HG02840 (cell line): ENCODE measurements at regions not wholly inside any gene's neighbourhood (a gene's known extent, or its start where the extent isn't known, plus 50 kb on each side); places are given as distances from the start of the nearest gene placed in this dataset.
A peak's percentile ranks its signal among the peaks of the same experiment; 100 is the strongest.

Source experiments
- ATAC-seq: cut with Tn5 transposase; IDR thresholded peaks from one replicate; pipeline ENCODE4 v1.9.1; 2021; ENCODE audit warnings: mild to moderate bottlenecking, moderate library complexity, moderate number of reproducible peaks; ENCODE audit not compliant: unreplicated experiment, low FRiP score

DNA sequence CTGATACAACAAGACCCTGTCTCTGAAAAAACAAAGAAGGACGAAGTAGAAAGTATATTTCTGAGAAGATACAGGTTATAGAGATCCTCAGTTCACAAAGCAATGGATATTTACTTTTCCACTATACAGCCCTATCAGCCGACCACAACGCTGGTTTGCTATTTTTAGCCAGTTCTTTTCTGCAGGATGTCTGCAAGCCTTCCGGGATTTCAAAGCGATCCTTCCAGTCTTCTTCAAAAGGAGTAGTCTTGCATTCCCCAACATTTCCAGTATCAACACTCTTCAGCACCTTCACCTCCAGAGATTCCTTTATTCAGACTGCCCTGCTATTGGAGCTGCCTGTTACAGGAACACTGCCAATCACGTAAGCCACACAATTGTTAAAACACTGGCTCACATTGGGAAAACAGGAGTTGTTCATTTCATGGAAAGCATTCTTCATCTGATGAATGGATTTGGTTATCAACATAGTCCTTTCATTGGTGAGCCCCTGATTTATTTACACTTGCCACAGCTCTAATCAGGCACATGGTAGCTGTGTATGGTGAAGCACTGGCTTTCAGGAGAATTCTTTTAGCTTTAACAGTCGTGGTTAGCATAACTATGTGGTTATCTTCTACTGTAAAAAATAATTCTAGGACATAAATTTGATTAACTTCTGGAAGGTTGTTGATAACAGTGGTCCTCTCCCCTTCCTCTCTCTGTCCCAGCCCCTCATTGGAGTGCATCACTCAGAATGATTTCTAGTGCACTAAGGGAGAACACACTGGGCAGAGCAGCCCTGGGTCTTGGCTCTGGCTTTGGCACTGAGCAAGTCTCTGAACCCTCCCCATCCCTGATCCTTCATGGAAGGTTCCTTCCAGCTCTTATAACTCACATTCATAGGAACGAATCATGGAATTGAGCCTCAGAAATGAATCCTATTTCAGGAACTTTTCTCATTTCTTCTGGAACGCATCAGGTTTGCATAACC, 109.9 kb upstream of the SORBS2 start:
- ATAC-seq = no peak

DNA sequence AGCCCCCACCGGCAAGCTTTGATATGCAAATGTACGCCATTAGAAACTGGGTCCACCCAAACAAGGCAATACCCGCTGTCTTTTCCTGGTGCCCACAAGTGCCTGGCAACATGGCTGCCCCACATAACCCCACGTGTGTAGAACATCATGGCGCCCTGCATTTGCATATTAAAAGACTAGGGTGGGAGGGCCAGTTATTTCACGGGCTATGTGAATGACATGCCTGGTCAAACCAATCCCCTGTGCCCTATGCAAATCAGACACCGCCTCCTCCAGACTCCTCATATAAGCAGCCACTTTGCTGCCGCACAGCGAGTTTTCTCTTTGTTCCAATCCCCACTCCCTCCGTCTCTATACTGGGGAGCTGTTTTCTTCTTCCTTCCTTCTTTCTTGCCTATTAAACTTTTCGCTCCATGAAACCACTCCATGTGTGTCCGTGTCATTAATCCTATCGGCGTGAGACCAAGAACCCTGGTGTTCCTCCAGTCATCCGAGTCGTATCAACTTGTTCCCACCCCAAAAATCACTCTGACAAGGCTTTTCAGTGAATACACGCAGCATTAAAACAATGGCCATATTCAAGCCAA, 112.6 kb upstream of the SORBS2 start:
- no peak for ATAC-seq

DNA sequence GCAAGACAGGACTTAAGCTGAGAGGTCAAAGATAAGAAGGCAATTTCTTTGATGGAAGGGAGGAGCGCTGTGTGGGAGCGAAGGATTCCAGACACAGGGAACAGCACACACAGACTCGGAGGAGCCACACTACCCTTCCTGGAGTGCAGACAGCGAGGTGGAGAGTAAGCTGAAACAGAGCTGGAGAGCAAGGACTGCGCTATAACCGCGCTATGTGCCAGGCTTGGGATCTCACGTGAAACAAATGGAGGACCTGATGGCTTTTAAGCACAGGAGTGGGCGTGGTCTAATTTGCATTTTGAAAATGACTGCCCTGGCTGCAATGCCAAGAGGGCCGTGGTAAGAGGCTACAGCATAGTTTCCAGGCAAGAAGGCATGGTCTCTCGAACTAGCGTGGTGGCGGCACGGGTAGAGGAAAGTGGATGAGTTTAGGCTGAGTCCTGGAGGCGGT, 113.9 kb upstream of the SORBS2 start:
- no peak for ATAC-seq

DNA sequence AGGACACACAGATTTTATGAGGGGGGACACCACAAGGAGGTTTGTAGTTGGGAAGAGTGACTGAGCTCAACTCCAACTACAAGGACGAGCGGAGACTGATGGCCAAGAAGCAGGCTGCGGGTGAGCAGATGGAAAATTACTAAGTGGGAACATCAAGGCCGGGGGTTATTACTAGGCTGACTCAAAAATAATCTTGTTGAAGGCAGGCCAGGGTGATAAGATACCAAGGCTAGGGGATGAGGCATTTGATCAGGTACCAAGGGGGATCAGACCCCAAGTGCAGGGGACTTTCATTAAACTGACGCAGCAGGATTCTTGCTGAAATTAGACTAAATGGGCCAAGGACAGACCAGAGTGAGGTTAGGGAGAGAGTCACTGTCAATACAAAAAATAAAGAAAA, 119.4 kb upstream of the SORBS2 start:
- ATAC-seq = no peak

DNA sequence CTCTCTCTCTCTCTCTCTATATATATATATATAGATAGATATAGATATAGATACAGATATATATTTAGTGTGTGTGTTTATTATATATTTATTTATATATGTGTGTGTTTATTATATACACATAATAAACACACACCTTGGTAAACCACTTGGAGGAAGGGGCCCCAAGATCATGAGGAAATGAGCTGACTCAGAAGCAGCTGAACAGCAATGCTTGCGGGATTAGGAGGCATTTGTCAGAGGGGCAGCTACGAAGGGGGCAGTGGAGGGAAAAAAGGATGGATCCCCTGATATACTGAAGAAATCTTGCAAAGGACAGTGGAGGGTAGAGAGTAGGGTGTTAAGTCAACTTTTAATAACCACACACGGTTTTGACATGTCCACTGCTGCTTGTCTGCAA, 120.0 kb upstream of the SORBS2 start:
- no peak for ATAC-seq

DNA sequence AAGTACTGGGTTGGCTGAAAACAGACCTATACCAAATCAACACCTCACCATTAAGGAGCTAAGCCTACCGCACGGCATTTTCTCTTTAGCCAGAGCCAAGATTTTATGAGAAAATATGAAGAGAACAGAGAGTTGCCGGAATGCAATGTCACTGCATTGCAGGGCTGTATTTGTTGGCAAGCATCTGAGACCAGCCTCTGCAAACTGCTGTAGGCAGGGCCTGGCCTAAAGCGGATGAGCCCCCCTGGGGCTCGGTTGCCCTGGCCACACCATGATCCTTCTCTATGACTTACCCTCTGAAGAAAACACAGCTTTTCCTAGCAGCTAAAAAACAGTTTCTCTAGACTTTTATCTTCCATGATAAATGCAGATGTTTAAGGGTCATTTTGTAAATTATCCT, 120.5 kb upstream of the SORBS2 start:
- no peak for ATAC-seq

DNA sequence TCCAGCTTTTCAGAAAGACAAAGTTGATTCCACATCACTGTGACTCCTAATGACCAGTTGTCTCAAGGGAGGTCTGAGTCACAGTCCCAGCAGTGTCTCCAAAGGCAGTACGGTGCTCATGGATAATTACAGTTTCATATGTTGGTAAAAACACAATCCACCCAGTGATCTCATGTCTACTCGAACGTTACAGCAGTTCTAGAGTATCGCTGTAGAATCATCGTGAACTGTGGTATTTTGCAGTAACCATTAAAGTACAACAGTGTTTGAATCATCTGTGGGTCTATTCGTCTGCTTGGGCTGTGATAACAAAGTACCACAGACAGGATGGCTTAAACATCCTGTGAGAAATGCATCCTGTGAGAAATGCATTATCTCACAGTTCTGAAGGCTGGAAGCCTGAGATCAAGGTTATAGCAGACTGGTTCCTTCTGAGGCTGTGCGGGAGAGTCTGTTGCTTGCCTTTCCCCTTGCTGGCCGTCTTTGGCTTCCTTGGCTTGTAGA, 121.1 kb upstream of the SORBS2 start:
- no peak for ATAC-seq

DNA sequence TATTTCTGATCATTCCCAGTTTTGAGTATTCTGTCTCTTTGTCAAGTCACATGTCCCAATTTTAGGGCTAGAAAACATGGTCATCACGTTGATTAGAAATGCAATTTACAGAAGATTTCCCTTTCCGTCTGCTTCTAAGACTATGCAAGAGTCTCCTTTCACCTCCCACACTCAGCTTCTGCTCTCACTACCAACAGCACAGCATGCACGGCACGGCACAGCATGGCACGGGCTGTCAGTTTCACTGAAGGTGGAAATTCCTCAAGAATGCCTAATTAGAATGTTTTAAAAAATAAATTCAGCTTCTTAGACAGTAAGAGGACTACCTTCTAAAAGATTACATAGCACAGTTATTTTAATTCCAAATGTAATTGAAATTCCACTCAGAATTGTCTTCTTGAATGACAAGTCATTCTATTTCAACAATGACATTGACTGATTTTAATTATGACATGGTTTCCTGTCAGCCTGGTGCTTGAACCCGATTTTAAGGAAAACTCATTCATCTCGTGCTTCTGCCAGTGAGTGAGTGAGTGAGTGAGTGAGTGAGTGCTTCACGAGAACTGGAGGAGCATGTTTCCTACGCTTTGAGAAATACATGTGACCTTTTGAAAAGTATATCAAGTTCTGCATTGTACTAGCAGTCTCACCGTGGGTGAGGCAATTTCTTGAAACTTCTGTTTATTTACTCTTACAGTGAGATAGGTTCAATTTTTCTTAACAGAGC, 124.8 kb upstream of the SORBS2 start:
- ATAC-seq = no peak

DNA sequence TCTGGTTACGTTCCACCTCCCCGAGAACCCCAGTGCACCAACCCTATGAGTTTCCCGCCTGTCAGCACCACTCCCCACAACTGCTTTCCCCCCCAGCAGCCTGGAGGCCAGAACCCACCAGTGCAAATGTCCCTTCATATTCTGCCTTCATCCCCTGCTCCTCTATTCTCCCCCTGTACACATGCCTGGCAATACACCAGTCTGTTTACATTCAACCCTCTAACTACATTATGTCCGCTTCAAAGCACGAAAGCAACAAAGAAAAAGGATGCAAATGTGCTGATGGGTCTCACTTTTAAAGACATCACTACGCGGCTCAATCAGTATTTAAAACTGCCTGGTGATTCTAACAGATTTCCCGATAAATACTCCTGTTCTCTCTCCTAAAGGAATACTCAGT, 126.7 kb upstream of the SORBS2 start:
- no peak for ATAC-seq

DNA sequence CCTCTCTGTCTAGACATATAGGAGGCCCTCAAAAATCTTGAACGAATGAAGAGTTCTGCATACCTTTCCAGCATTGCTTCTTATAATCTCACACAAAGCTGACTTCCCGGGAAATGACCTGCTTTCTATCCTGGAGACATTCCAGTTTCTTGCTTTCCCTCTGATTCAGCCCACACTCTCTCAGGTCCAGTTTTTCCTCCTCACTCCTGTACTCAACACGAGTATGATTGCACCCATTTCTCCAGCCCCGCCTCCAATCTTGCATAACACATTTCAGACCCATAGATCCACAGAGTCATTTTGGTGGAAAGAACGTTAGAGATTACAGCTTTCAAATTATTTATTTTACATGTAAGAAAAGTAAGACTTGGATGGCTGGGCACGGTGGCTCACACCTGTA, 127.5 kb upstream of the TLR3 start:
- ATAC-seq = no peak

DNA sequence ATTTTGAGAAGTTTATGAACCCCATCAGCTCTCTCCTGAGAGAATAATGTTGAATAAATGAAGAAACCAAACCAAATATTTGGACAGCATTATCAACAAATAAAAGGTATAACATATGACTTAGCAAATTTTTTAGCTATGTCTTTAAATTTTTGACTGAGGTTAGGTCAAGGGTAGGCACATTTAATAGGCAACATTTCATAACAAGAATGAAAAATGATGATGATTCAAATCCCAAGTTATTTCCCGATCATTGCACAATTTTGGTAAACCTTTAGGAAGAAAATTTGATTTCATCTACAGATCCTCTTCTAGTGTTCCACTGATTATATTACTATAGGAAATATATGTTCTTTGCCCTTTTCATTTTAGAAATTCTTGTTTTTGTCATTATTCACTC, 123.7 kb upstream of the TLR3 start:
- ATAC-seq = no peak

DNA sequence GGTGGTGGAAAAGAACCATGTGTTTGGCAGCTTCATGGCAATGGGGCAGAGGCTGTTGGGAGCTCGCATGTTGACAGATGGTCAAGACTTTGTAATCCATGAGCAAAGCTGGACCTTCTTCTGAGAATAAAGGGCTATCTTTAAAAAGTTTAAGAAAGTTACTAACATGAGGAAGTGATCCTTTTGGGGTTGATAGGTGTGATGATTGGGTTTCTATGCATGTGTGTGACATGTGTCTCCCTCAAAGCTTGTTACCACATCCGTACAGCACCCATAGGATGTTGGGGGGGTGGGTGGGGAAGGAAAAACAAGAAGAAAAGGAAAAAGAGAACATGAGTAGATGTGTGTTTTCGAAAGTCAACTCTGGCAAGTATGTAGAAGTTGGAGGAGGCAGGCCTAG, 123.0 kb upstream of the TLR3 start:
- no peak for ATAC-seq

DNA sequence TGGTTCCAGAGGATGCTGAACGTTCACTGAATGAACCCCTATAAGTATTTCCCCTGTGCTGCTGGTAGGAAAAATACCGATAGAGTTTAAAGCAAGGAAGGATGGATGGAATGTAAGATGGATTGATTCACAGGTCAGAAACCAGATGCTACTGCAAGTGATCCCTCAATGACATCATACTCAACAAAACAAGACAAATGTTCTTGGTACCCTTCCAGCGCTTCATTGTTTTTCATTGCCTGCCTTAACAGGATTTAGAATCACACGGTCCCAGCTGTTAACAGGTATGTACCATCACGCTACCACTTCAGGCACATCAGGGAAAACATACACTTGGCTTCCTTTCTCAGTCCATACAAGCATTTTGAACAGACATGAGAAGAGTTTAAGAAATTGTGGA, 118.1 kb upstream of the TLR3 start:
- no peak for ATAC-seq

DNA sequence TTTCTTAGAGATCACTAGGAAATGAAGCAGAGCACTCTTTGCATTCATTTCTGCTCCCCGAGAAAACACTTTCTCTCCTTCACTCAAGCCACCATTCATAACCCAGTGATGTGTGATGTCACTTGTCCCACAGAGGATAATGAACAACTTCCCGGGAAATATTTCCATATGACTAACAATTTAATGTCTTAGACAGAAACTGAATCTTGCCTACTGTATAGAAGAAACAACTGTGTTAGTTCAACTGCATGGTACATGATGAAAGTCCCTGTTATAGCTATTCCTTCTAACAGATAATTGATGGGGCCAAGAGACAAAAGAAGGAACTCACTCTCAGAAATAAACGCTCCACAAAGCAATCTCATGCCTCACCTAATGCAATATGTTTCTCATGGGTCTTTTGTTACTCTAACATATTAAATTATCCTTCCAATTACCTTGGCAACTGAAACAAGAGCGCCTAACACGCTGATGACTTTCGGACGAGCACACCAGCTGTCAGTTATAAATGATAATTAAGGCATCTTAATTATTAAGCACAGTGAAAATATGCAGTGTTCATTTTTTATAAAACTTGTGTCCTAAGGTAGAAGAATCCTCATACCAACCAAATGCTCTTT, 113.7 kb upstream of the TLR3 start:
- no peak for ATAC-seq

DNA sequence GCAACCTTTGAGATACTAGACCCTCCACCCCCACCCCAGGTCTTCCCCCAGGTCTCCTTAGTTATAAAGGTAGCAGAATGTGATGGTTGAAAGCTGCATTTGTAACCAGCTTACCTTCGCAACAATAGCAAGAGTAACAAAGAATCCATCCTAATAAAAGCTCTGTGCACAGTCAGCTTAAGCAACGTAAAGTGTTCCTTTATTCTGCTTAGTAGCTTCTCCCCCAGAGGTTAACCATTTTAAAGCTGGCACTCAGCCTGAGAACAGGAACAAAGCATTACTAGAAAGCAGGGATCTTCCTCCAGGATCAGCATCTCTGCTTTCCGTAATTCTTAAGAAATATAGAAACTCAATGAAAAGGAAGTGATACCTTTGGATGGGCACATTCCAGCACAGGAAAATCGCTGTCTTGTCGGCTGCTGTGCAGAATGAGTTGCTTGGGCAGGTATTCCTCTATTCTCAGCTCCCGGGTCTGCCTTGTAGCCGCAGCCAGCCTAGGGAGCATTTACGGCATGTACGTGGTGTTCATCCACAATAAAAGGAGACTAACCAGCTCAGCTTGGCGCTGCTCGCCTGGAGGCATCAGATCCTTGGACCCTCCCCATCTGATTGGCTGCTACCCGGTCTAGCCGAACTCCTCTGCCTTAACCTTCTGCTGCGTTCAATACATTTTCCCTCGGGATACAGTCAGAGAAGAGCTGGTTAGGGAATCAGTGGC, 113.0 kb upstream of the TLR3 start:
- no peak for ATAC-seq

DNA sequence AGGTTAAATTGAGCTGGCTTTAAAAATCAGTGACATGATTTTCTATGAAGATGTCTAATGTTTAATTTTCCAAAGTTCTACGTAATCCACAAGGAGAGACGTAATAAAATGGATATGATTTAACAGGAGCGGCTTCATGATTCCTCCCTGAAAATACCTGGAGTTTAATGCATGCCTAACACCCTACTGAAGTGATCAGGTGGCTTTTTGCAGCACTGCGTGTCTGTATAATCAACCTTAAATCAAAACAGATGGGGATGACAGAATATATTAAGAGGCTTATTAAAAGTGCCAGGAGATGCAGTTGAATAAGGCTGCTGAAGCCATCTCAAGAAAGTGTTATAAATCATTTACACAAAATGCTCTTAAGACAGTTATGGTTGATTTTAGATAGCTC, 112.4 kb upstream of the TLR3 start:
- ATAC-seq = no peak

DNA sequence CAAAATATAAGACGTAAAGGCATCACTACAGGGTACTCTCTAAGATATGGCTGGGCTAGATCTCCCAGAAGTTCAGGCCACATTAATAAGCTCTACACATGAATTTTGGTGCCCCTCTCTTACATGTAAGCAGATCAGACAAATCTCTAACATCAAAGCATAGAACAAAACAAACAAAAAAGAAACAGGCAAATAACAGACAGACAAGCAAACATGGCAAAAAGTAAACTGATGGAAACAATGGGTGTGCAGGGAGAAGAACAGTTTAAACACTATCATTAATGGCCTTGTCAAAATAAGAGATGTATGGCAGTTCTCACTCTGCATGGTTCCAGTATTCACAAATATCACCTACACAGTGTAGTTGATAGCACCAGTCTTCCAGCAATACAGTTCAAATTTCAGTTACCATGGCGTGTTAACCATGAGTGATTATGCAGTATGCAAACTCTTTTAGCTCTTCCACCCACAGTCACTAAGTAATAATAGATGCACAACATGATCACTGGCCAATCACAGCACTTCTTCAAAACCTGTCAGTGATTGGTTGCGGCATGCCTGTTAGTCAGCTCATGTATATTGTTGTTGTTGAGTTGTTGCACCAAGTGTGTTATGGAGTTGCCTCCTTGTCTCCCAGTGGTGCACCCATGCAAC, 110.7 kb upstream of the TLR3 start:
- no peak for ATAC-seq

DNA sequence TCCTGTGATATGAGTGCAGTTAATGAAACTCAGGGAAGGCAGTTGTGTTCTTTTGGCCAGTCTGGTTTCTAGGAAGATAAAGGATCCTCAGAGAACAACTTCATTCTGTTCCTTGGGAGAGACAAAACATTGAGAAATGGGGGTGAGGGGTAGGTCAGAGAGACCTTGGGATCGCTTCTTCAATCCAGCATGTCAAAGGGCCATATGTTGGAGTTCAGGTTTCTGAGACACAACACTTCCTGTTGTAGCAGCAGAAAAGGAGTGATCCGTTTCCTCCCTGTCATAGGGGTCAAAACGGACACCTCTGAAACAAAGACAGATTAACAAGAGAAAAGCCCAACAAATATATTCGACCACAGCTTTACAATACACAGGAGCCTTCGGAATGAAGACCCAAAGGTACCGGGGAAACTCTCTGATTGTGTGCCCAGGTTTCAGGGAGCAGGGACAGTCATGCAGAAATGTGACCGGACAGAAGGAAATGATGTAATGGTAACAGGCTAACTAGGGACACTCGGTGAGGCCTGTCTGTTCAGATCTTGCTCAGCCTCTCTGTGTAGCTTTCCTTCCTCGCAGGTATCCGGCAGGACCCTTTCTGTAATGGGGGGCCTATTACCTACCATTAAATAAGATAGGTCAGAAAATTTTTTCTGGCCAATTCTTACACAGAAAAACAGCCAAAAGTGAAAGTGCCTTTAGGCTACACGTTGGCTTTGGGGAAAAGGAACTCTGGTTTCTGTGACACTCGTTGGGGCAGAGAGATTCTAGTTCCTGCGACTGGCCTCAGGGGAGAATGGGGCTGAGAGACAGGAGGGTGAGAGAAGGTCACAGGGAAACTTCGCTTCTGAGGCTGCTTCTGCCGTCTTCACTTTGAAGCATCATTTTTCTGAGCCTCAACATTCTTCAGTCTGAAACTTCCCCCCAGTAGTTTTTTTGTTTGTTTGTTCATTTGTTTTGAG, 103.3 kb upstream of the TLR3 start:
- peak; percentile 55 for ATAC-seq
